D721Med (cell line): ENCODE measurements at regions not wholly inside any gene's neighbourhood (a gene's known extent, or its start where the extent isn't known, plus 50 kb on each side); places are given as distances from the start of the nearest gene placed in this dataset.

Experiments used
- DNase-seq: peaks from one replicate; pipeline ENCODE4 v3.0.0; 2011; ENCODE audit warnings: low spot score; ENCODE audit not compliant: insufficient read length
- FAIRE-seq: peaks from 2 replicates; lab custom pipeline; 2011; peaks lifted over from hg19 to GRCh38; lab: Jason Lieb, UNC
- TF ChIP-seq, protein P1 (sequence below): IDR thresholded peaks from 2 replicates; pipeline ENCODE4 v1.5.1; 2012; ENCODE audit warnings: mild to moderate bottlenecking, control low read depth; ENCODE audit not compliant: insufficient read depth; ENCODE audit errors: missing control alignments

DNA sequence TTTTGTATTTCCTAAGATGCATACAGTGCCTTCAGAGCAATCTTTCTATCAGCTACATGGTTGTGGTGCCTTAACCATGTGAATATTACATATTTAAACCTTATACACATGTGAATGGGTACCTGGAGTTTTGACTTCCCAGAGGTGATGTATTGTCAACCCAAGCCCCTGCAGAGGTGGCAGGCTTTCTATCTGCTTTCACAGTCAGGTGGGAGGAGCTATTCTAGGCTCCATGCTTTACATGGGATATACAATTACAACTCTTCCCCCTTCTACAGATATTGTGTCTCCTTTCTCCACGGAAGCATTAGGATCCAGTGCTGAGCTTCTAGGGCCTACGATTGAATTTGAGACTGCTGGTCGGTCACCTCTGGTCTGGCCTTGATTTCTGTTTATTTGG lies 89.8 kb upstream of the TUT7 start:
- TF ChIP-seq, protein P1, sequence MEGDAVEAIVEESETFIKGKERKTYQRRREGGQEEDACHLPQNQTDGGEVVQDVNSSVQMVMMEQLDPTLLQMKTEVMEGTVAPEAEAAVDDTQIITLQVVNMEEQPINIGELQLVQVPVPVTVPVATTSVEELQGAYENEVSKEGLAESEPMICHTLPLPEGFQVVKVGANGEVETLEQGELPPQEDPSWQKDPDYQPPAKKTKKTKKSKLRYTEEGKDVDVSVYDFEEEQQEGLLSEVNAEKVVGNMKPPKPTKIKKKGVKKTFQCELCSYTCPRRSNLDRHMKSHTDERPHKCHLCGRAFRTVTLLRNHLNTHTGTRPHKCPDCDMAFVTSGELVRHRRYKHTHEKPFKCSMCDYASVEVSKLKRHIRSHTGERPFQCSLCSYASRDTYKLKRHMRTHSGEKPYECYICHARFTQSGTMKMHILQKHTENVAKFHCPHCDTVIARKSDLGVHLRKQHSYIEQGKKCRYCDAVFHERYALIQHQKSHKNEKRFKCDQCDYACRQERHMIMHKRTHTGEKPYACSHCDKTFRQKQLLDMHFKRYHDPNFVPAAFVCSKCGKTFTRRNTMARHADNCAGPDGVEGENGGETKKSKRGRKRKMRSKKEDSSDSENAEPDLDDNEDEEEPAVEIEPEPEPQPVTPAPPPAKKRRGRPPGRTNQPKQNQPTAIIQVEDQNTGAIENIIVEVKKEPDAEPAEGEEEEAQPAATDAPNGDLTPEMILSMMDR = no peak
- FAIRE-seq (no peak), DNase-seq (no peak)

GRCh38 chr9:86434039-86434726 lies 80.0 kb upstream of the TUT7 start:
- FAIRE-seq (peak; percentile 16), DNase-seq (no peak)
- TF ChIP-seq, protein P1 = peak; percentile 86

GRCh38 chr9:86424251-86424891 lies 70.2 kb upstream of the TUT7 start:
- TF ChIP-seq, protein P1 = no peak
- no peak for FAIRE-seq
- no peak for DNase-seq

DNA sequence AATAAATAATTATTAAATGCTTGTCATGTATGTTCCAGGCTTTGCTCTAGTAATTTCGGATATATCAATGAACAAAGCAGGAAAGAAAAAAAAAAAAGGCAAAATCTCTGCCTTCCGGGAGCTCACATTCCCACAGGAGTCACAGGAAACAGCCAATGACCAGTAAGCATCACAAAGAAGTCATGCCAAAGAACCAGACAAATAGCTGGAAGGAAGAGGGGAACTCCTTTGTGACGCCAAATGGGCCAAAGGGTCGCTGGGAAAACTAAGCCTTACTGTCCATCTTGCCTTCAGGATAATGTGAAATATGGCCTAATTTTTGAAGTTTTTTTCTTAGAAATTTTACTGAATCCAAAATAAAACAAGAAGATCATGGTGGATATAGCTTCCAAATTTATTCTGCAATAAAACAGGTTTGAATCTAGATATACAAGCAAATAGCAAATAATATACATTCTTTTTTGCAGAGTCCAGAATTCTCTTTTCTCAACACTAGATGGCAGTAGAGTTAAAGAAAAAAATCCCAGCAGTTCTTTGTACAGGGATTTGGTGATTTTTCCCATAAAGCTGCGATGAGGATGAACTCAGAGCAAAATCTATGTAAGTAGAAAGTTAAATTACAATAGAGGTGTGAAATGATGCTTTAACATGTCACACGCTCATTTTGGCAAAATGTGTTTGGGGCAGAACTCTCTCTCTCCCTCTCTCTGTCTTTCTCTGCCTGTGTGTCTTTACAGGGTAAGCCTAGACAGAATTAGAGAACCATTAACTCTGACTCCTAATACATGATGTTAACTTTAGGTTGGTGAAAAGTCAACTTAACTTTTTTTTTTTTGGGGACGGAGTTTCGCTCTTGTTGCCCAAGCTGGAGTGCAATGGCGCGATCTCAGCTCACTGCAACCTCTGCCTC lies 60.0 kb upstream of the TUT7 start:
- FAIRE-seq (no peak), DNase-seq (no peak)
- TF ChIP-seq, protein P1 = peak; percentile 70

GRCh38 chr9:86410281-86410680 lies 56.1 kb upstream of the TUT7 start:
- DNase-seq = no peak
- TF ChIP-seq, protein P1 = no peak
- FAIRE-seq = no peak

DNA sequence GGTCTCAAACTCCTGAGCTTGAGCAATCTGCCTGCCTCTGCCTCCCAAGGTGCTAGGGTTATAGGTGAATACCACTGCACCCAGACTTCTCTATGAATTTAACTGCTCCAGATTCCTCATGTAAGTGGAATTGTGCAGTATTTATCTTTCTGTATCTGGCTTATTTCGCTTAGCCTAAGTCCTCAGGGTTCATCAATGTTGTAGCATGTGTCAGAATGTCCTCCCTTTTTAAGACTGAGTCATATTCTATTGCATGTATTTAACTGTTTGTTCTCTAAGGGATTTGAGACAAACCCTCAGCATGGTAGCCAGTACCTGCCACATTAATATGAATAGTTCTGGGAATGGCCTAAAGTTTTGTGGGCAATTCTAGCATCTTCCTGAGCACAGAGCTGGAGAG lies 53.9 kb upstream of the TUT7 start:
- DNase-seq (no peak), FAIRE-seq (no peak)
- TF ChIP-seq, protein P1 = no peak
